NCI-H2081 treated with DMSO at 0.1 percent for 48 hours (cell line): ENCODE measurements at regions not wholly inside any gene's neighbourhood (a gene's known extent, or its start where the extent isn't known, plus 50 kb on each side); places are given as distances from the start of the nearest gene placed in this dataset.
"Not testable (repeated sequence)": the region's sequence is repeated elsewhere in the genome, so short reads cannot be mapped to it uniquely, and the experiment has no call there.

Source experiments
- DNase-seq: peaks from one replicate; lab custom pipeline; 2025; lab: John Stamatoyannopoulos, UW

GRCh38 chr3:106120356-106120755 is 251.5 kb upstream of the CBLB start:
- no peak for DNase-seq

- no peak for DNase-seq
Measured at GRCh38 chr3:106121491-106122289, 252.9 kb upstream of the CBLB start.

GRCh38 chr3:106124818-106125217 is 256.0 kb upstream of the CBLB start:
- no peak for DNase-seq

GRCh38 chr3:106125321-106125720 is 256.5 kb upstream of the CBLB start:
- no peak for DNase-seq

- DNase-seq: no peak
Measured at GRCh38 chr3:106126067-106126845, 257.4 kb upstream of the CBLB start.

GRCh38 chr3:106126846-106127235 is 258.0 kb upstream of the CBLB start:
- DNase-seq: no peak

GRCh38 chr3:106129939-106130338 is 261.1 kb upstream of the CBLB start:
- no peak for DNase-seq

GRCh38 chr3:106130384-106131198 is 261.8 kb upstream of the CBLB start:
- no peak for DNase-seq

GRCh38 chr3:106135451-106136160 is 266.8 kb upstream of the CBLB start:
- DNase-seq: no peak

GRCh38 chr3:106139826-106140225 is 271.0 kb upstream of the CBLB start:
- DNase-seq: no peak

GRCh38 chr3:106140431-106140830 is 271.6 kb upstream of the CBLB start:
- DNase-seq: no peak

- DNase-seq: no peak
Measured at GRCh38 chr3:106144030-106144429, 275.2 kb upstream of the CBLB start.

- not testable (repeated sequence) for DNase-seq
Measured at GRCh38 chr3:106148440-106149082, 279.7 kb upstream of the CBLB start.

GRCh38 chr3:106157411-106157810 is 288.6 kb upstream of the CBLB start:
- DNase-seq: no peak

- DNase-seq: no peak
Measured at GRCh38 chr3:106160396-106160795, 291.6 kb upstream of the CBLB start.

GRCh38 chr3:106161246-106161645 is 292.4 kb upstream of the CBLB start:
- DNase-seq: peak; percentile 36

GRCh38 chr3:106167728-106168127 is 298.9 kb upstream of the CBLB start:
- DNase-seq: no peak

- peak; percentile 4 for DNase-seq
Measured at GRCh38 chr3:106168962-106169750, 300.3 kb upstream of the CBLB start.

- no peak for DNase-seq
Measured at GRCh38 chr3:106170636-106171035, 301.8 kb upstream of the CBLB start.

- no peak for DNase-seq
Measured at GRCh38 chr3:106172101-106172500, 303.3 kb upstream of the CBLB start.

GRCh38 chr3:106172780-106173179 is 304.0 kb upstream of the CBLB start:
- no peak for DNase-seq
